Heart right ventricle (tissue), 16 donors: ENCODE measurements at regions not wholly inside any gene's neighbourhood (a gene's known extent, or its start where the extent isn't known, plus 50 kb on each side); places are given as distances from the start of the nearest gene placed in this dataset.

Experiments
- ATAC-seq, 8 donors: fragments of 200-7000 bp; cut with Tn5 transposase; one replicate each; pipeline ENCODE4 v1.9.1; 2020; ENCODE audit warnings: mild to moderate bottlenecking in 8 of 8, moderate library complexity in 8 of 8, moderate number of reproducible peaks in 1 of 8
- DNase-seq, 2 donors: peaks; one replicate each; pipeline ENCODE4 v3.0.0-alpha.2; 2020
- H3K27ac ChIP-seq, 10 donors: fragments of 200-600 bp; sonication (generic) in 2 of 10; one replicate each; pipeline versions ENCODE4 v1.5.0 to v1.8.0; 2020 to 2022; ENCODE audit warnings: mild to moderate bottlenecking in 3 of 10
- H3K27me3 ChIP-seq, 7 donors: fragments of 200-600 bp; one replicate each; pipeline ENCODE4 v1.8.0; 2021 to 2022; ENCODE audit warnings: mild to moderate bottlenecking in 2 of 7
- H3K36me3 ChIP-seq, 9 donors: fragments of 200-600 bp; sonication (generic) in 1 of 9; one replicate each; pipeline versions ENCODE4 v1.5.0 to v1.8.0; 2020 to 2022; ENCODE audit warnings: mild to moderate bottlenecking in 2 of 9
- H3K4me1 ChIP-seq, 9 donors: fragments of 200-600 bp; sonication (generic) in 1 of 9; one replicate each; pipeline versions ENCODE4 v1.5.0 to v1.8.0; 2020 to 2022; ENCODE audit warnings: mild to moderate bottlenecking in 4 of 9
- H3K4me3 ChIP-seq, 10 donors: fragments of 200-600 bp; sonication (generic) in 2 of 10; one replicate each; pipeline versions ENCODE4 v1.5.0 to v1.8.0; 2020 to 2022; ENCODE audit warnings: mild to moderate bottlenecking in 7 of 10, moderate library complexity in 2 of 10
- H3K9me3 ChIP-seq, 11 donors: fragments of 200-600 bp in 10 of 11; sonication (generic) in 2 of 11; one replicate each; pipeline versions ENCODE4 v1.5.0 to v1.8.0; 2013 to 2022; ENCODE audit warnings: mild to moderate bottlenecking in 2 of 11, control low read depth in 1 of 11, moderate library complexity in 1 of 11
- CTCF ChIP-seq, 9 donors: fragments of 200-600 bp; sonication (generic) in 2 of 9; IDR thresholded peaks; one replicate each; pipeline versions ENCODE4 v1.5.0 to v1.8.0; 2021 to 2022; ENCODE audit warnings: antibody characterized with exemption in 9 of 9, mild to moderate bottlenecking in 5 of 9, moderate library complexity in 1 of 9
- WGBS, 2 donors: extraction: QIAGEN DNeasy Blood & Tissue Kit; methylation state at CpG; one replicate each; pipeline ENCODE4 v1.1.7; 2013; ENCODE audit warnings: inconsistent platforms in 1 of 2; 5-methylcytosine and 5-hydroxymethylcytosine counted together
- intact Hi-C, 10 donors: fragments of 100-400 bp; cut with DNase I; formaldehyde crosslinking; loops; one replicate each; pipeline versions ENCODE4 v1.11.1 to v1.14.2; 2022
- donor health status: Arrhythmogenic right ventricular cardiomyopathy.
- donor health status: ischemic (EF 13 %, LVEDD 7.1; RV severe dilation, severe dysfunction).
- donor health status: healthy with polysubstance abuse.
- donor health status: DM: no; HTN: yes; CAD: no.
- donor health status: DM: no; HTN: no; CAD: no.
- donor health status: ischemic (EF 25% LVEDD 6.9; RV normal size, moderate dysfunction).
- donor health status: ischemic (EF 25% LVEDD 5.7; RV mildly dilated, moderate dysfunction).
- donor health status: healthy.
- donor health status: DM: yes; HTN: yes; CAD: no.
- donor health status: Ischemic cardiomyopathy.
- donor health status: ischemic (EF 35%, LVEDD 5.7; RV mildly dilated, moderate dysfunction).
- donor health status: nonischemic (EF 11% LVEDD 7.7; RV severe dilation, severe dysfunction).
- donor health status: DM: yes; HTN: yes; CAD: no.
- donor health status: PGD.
- donor health status: ischemic (EF 29% LVEDD 5.4; RV normal size, mild dysfunction).
- donor health status: nonischemic (EF 23%, LVEDD 6.1; RV moderate dilation, normal function).

- H3K4me1 ChIP-seq = peaks cover 7 to 51% (median 19%) of the 10 kb centered on the region in 9 donors
- H3K9me3 ChIP-seq = peaks cover 0 to 5% (median 0%) of the 10 kb centered on the region in 11 donors
- H3K4me3 ChIP-seq = no peak overlapping the region
- intact Hi-C loops = loop anchor here in 1 of 10 donors (10.0 kb wide), 1 partner anchor 137 kb away; no protein-coding TSS in a partner anchor
- WGBS, 2 donors = 79 to 87% methylated on average over 3 of the region's 3 CpGs
- no peaks in the 10 kb centered on the region for H3K27me3 ChIP-seq
- no peak for TF ChIP-seq CTCF (IDR thresholded peaks at IDR 0.05)
- DNase-seq (no peak), ATAC-seq (no peak)
- peak overlapping the region in 7 of 10 donors; percentile 33 to 82 (median 68) for H3K27ac ChIP-seq
- no peaks in the 10 kb centered on the region for H3K36me3 ChIP-seq
These were observed 142.0 kb downstream of the SCARB1 start for GRCh38 chr12:124721501-124722162.

- H3K27ac ChIP-seq = peak overlapping the region; percentile 24 to 82 (median 55)
- DNase-seq = peak; percentile 59 to 68
- intact Hi-C loops = loop anchor here in 1 of 10 donors (10.0 kb wide), 1 partner anchor 136 kb away; no protein-coding TSS in a partner anchor
These were observed 142.8 kb downstream of the SCARB1 start for GRCh38 chr12:124720681-124721500.

GRCh38 chr12:124720004-124720680 is 143.5 kb downstream of the SCARB1 start:
- 59 to 65% methylated on average over 14 of the region's 14 CpGs for WGBS, 2 donors
- Histone ChIP-seq H3K36me3 (no peaks in the 10 kb centered on the region), H3K27me3 (no peaks in the 10 kb centered on the region), H3K4me1 (peaks cover 7 to 51% (median 17%) of the 10 kb centered on the region in 9 donors), H3K4me3 (no peak overlapping the region), H3K27ac (peak overlapping the region; percentile 24 to 82 (median 55)), H3K9me3 (peaks cover 0 to 5% (median 0%) of the 10 kb centered on the region in 11 donors)
- peak; percentile 9 to 46 (median 33) for ATAC-seq
- DNase-seq = no peak
- peak in 6 of 9 donors; percentile 9 to 38 (median 34) for TF ChIP-seq CTCF (IDR thresholded peaks at IDR 0.05)
- intact Hi-C loops = loop anchor here in 1 of 10 donors (10.0 kb wide), 1 partner anchor 135 kb away; no protein-coding TSS in a partner anchor

More at GRCh38 chr12:124720681-124721500, 142.8 kb downstream of the SCARB1 start:
- peak; percentile 68 to 89 (median 80) for ATAC-seq
- H3K4me1 ChIP-seq = peaks cover 7 to 51% (median 17%) of the 10 kb centered on the region in 9 donors
- H3K4me3 ChIP-seq = no peak overlapping the region
- no peaks in the 10 kb centered on the region for H3K36me3 ChIP-seq
- peaks cover 0 to 5% (median 0%) of the 10 kb centered on the region in 11 donors for H3K9me3 ChIP-seq
- peak in 2 of 9 donors; percentile 16 to 26 for TF ChIP-seq CTCF (IDR thresholded peaks at IDR 0.05)
- WGBS, 2 donors = 40 to 44% methylated on average over 16 of the region's 16 CpGs
- H3K27me3 ChIP-seq = no peaks in the 10 kb centered on the region

- Histone ChIP-seq H3K9me3 (peaks cover 0 to 5% (median 0%) of the 10 kb centered on the region in 11 donors), H3K27ac (no peak overlapping the region), H3K4me1 (peaks cover 7 to 53% (median 19%) of the 10 kb centered on the region in 9 donors), H3K27me3 (no peaks in the 10 kb centered on the region), H3K36me3 (no peaks in the 10 kb centered on the region), H3K4me3 (no peak overlapping the region)
- DNase-seq (no peak), ATAC-seq (no peak)
- no peak for TF ChIP-seq CTCF (IDR thresholded peaks at IDR 0.05)
- WGBS, 2 donors = 91 to 93% methylated on average over 12 of the region's 12 CpGs
- intact Hi-C loops = no loop called here
These were observed 144.4 kb downstream of the SCARB1 start for GRCh38 chr12:124719231-124719630.
